ENCODE measurements at regions not wholly inside any gene's neighbourhood (a gene's known extent, or its start where the extent isn't known, plus 50 kb on each side); places are given as distances from the start of the nearest gene placed in this dataset.

GRCh38 chr6:21508753-21509152, 84.8 kb upstream of the SOX4 start:
- no peak for DNase-seq (ENCODE audit: low read depth)
- TF ChIP-seq, protein P1, sequence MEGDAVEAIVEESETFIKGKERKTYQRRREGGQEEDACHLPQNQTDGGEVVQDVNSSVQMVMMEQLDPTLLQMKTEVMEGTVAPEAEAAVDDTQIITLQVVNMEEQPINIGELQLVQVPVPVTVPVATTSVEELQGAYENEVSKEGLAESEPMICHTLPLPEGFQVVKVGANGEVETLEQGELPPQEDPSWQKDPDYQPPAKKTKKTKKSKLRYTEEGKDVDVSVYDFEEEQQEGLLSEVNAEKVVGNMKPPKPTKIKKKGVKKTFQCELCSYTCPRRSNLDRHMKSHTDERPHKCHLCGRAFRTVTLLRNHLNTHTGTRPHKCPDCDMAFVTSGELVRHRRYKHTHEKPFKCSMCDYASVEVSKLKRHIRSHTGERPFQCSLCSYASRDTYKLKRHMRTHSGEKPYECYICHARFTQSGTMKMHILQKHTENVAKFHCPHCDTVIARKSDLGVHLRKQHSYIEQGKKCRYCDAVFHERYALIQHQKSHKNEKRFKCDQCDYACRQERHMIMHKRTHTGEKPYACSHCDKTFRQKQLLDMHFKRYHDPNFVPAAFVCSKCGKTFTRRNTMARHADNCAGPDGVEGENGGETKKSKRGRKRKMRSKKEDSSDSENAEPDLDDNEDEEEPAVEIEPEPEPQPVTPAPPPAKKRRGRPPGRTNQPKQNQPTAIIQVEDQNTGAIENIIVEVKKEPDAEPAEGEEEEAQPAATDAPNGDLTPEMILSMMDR (IDR thresholded peaks at IDR 0.05; ENCODE audit: low read length, missing control alignments) = no peak
- no peak overlapping the region for H3K4me3 ChIP-seq (replicated peaks; ENCODE audit: low read depth, low read length)

GRCh38 chr6:21511891-21512550, 81.5 kb upstream of the SOX4 start:
- no peak for DNase-seq (ENCODE audit: low read depth)
- TF ChIP-seq, protein P1 (IDR thresholded peaks at IDR 0.05; ENCODE audit: low read length, missing control alignments) = no peak
- no peak overlapping the region for H3K4me3 ChIP-seq (replicated peaks; ENCODE audit: low read depth, low read length)

- TF ChIP-seq, protein P1 (IDR thresholded peaks at IDR 0.05; ENCODE audit: low read length, missing control alignments) = no peak
- no peak overlapping the region for H3K4me3 ChIP-seq (replicated peaks; ENCODE audit: low read depth, low read length)
- no peak for DNase-seq (ENCODE audit: low read depth)
Observed at GRCh38 chr6:21514288-21514687, 79.3 kb upstream of the SOX4 start.

DNA sequence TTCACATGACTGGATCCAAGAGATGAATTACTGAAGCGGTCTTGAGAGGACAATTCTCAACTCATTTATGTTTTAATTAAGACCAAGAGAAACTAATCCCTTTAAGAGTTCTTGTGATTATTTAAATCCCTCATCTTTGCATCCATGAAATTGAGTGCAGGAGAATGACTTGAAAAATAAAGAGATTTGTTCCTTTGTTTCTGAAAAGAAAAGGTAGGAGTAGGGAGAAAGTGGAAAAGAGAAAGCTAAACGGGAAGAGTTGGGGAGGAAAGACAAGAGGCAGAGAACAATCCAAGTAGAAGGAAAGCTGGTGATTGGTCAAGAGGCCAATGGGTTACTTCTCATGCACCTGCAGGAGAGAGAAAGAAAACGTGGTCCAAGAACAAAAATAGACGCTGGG, 75.2 kb upstream of the SOX4 start:
- no peak for DNase-seq (ENCODE audit: low read depth)
- TF ChIP-seq, protein P1 (IDR thresholded peaks at IDR 0.05; ENCODE audit: low read length, missing control alignments) = no peak
- H3K4me3 ChIP-seq (replicated peaks; ENCODE audit: low read depth, low read length) = no peak overlapping the region

- TF ChIP-seq, protein P1 (IDR thresholded peaks at IDR 0.05; ENCODE audit: low read length, missing control alignments) = no peak
- no peak overlapping the region for H3K4me3 ChIP-seq (replicated peaks; ENCODE audit: low read depth, low read length)
- DNase-seq (ENCODE audit: low read depth) = no peak
Observed at GRCh38 chr6:21519642-21520041, 73.9 kb upstream of the SOX4 start.

- H3K4me3 ChIP-seq (replicated peaks; ENCODE audit: low read depth, low read length) = no peak overlapping the region
- TF ChIP-seq, protein P1 (IDR thresholded peaks at IDR 0.05; ENCODE audit: low read length, missing control alignments) = no peak
- DNase-seq (ENCODE audit: low read depth) = no peak
Observed at GRCh38 chr6:21521276-21521675, 72.3 kb upstream of the SOX4 start.

DNA sequence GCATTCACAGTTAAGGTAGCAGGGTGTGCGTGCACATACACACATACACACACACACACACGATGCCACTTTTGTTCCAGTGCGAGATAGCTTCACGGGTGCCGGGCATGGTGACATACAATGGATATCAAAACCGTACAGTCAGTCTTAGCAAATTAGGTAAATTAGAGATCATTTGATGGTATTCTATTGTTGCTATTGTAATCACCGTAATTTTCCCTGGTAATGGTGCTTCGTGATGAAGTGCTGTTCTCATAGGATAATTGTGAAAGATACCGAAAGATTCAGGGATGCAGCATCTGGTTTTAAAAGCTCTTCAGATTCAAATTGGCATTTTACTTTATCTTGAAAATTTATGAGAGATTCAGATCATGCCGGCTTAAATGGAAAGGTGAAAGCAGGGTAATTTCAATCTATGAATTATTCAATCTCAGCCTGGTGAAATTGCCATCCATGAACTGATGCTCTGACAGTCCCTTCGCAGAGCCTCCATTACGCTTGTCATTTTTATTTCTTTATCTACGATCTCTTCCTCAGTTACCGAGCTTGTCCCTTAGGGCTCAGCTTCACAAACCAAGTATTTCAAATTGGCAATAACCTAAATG, 71.3 kb upstream of the SOX4 start:
- DNase-seq (ENCODE audit: low read depth) = no peak
- TF ChIP-seq, protein P1 (IDR thresholded peaks at IDR 0.05; ENCODE audit: low read length, missing control alignments) = no peak
- no peak overlapping the region for H3K4me3 ChIP-seq (replicated peaks; ENCODE audit: low read depth, low read length)
